H1 (cell line): ENCODE measurements at regions not wholly inside any gene's neighbourhood (a gene's known extent, or its start where the extent isn't known, plus 50 kb on each side); places are given as distances from the start of the nearest gene placed in this dataset.

Experiments
- BRCA1 ChIP-seq: IDR thresholded peaks from 2 replicates; pipeline ENCODE4 v1.6.1; 2012; ENCODE audit warnings: low read depth, low read length, improper control_type of control experiment
- CHD1 ChIP-seq: IDR thresholded peaks from 2 replicates; pipeline ENCODE4 v1.6.1; 2012; ENCODE audit warnings: low read depth, low read length, improper control_type of control experiment
- EZH2 ChIP-seq: fragments of 200-600 bp; sonication (generic); IDR thresholded peaks from 2 replicates; pipeline ENCODE4 v1.7.1; 2012; ENCODE audit warnings: low read depth, mild to moderate bottlenecking, moderate library complexity, low read length, inconsistent platforms; ENCODE audit not compliant: severe bottlenecking
- KDM1A ChIP-seq: fragments of 200-600, 300-600 bp; sonication (generic); IDR thresholded peaks from 2 replicates; pipeline ENCODE4 v1.7.1; 2016; ENCODE audit warnings: mild to moderate bottlenecking, low read length, borderline replicate concordance
- SIN3A ChIP-seq, 2 experiments: IDR thresholded peaks in 1 of 2; conservative IDR thresholded peaks in 1 of 2; 2 replicates each; pipeline ENCODE4 v1.6.1; 2011 to 2012; ENCODE audit warnings: low read length in 2 of 2, improper control_type of control experiment in 1 of 2, low read depth in 1 of 2, mild to moderate bottlenecking in 1 of 2
- SRF ChIP-seq: IDR thresholded peaks from 2 replicates; pipeline ENCODE4 v1.6.1; 2011; ENCODE audit warnings: mild to moderate bottlenecking, low read depth, low read length, moderate library complexity
- TCF12 ChIP-seq: IDR thresholded peaks from 2 replicates; pipeline ENCODE4 v1.6.1; 2011; ENCODE audit warnings: low read depth, mild to moderate bottlenecking, low read length

GRCh38 chr1:234768569-234769283 lies 158.7 kb upstream of the IRF2BP2 start (continued):
- TF ChIP-seq TCF12 (no peak), CHD1 (no peak), SIN3A (conservative IDR thresholded peaks at IDR 0.05 in 1 of 2, IDR thresholded peaks at IDR 0.05 in 1 of 2; ENCODE audit: low read depth in 1 of 2, low read length in 2 of 2) (no peak), BRCA1 (no peak), KDM1A (no peak), SRF (no peak), EZH2 (no peak)
